ENCODE measurements at regions not wholly inside any gene's neighbourhood (a gene's known extent, or its start where the extent isn't known, plus 50 kb on each side); places are given as distances from the start of the nearest gene placed in this dataset.
"Not testable (repeated sequence)": the region's sequence is repeated elsewhere in the genome, so short reads cannot be mapped to it uniquely, and the experiment has no call there.

DNA sequence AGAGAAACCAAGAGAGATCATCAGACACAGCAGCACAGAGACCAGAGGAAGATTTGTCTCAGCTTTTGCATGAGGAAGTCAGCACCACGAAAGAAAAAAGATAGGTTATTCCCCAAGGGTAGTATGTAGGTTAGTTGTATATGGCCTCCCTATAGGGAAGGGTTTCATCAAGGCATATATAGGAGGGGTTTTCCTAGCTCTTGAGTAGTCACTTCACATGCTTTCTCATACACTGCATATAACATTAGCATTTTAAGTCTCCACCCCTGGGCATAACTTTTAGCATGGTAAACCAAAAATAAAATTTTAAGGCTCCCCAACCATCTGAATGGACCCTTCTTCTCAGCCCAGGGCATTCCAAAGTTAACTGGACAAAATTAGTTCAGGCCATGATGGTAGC, 1571.6 kb upstream of the ACO1 start:
- DNase-seq (ENCODE audit: low spot score): no peak

DNA sequence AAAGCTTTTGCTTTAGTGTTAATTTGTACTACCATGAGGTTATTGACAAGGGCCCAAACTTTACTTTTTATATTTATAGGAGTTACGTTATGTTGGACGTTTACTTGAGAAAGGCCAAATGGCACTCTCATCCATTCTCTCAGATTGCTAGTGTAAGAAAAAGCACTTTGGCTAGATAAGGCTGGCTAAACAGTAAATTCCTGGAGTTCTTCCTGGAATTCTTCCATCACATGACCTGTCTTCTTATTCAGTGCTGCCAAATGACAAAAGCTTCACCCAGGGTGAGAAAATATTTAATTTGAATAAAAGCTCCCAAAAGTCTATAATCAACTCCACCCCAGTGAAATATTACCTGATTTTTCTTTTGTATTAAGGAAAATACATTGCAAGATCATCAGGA, 1568.9 kb upstream of the ACO1 start:
- no peak for DNase-seq (ENCODE audit: low spot score)

GRCh38 chr9:30845136-30845535, 1539.3 kb upstream of the ACO1 start:
- no peak for DNase-seq (ENCODE audit: low spot score)

DNA sequence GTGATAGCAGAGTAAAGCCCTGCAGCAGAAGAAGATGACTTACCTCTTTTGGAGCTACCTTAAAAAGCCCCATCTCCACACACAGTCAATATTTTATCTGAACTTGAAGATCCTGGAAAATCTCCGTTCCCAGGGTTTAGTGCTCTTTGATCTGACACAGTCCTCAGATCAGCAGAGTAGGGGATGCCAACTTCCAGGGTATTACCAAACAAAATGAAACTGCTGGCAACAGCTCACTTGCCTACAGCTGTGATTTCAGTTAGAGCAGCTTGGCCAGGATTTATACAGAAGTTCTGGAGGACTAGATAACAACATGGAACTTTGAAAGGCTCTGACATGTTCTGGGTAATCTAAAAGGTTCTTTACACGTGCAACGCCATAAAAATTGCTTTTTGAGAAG, 1537.8 kb upstream of the ACO1 start:
- DNase-seq (ENCODE audit: low spot score): no peak

DNA sequence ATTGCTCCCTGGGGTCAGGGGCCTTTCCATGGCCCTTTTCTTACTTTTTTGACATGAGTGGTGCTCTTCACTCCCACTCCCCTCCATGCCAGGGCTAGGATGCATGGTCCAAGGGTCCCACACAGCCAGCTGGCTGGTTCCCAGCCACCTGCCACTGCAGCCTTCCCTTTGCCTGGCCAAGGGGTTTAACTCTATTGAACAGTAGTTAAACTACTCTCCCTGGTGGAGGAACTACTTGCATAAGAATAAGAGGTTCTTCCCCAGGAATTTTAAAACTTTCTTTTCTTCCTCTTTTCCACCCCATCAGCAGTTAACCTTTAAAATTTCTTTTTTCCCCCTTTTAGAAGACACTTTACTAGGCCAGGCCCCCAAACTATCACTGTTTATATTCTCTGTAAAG, 1532.8 kb upstream of the ACO1 start:
- DNase-seq (ENCODE audit: low spot score): no peak

DNA sequence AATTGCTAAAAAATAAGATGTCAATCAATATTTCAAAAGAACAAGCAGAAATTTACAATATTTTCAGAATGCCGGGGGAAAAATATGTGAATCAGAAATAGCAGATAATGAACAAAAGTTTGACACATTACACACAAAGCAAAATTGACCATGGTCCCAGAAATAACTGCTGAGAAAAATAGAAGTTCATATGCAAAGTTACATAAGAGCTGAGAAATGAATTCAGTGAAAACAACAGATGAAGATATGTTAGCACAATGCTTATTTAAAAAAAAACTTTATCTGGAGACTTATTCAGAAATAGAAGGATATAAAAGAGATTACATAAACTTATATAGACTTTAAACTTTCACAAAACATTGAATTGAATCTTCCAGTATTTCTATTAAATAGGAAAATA, 1483.7 kb upstream of the ACO1 start:
- no peak for DNase-seq (ENCODE audit: low spot score)

DNA sequence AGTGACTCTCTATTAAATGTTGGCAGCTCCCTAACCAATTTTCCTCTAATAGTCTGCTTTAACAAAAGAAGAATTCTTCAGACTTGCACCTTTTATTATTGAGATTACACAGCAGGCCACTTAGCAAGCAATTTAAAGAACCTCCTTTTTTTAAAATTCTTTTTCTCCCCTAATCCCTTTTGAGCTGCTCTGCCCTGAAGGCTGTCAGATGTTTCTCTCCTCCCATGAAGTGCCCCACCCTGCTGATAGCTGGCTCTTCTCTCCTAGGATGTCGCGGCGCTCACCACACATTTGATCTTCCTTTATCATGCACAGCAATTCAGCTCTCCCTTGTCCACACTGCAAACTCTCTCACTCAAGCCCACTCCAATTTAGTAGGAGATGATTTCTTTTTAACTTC, 1471.1 kb upstream of the ACO1 start:
- DNase-seq (ENCODE audit: low spot score): no peak

GRCh38 chr9:30915451-30915850, 1469.0 kb upstream of the ACO1 start:
- DNase-seq (ENCODE audit: low spot score): no peak

DNA sequence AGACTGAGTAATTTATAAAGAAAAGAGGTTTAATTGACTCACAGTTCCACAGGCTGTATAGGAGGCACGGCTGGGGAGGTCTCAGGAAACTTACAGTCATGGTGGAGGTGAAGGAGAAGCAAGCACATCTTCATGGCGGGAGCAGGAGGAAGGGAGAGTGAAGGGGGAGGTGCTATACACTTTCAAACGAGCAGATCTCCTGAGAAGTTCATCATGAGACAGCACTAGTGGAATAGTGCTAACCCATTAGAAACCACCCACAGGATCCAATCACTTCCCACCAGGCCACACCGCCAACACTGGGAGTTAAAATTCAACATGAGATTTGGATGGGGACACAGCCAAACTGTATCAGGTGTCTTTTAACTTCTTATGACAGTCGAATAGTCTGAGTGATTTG, 1459.3 kb upstream of the ACO1 start:
- DNase-seq (ENCODE audit: low spot score): no peak

- no peak for DNase-seq (ENCODE audit: low spot score)
Measured at GRCh38 chr9:30925635-30926034, 1458.8 kb upstream of the ACO1 start.

GRCh38 chr9:30928045-30928444, 1456.4 kb upstream of the ACO1 start:
- no peak for DNase-seq (ENCODE audit: low spot score)

DNA sequence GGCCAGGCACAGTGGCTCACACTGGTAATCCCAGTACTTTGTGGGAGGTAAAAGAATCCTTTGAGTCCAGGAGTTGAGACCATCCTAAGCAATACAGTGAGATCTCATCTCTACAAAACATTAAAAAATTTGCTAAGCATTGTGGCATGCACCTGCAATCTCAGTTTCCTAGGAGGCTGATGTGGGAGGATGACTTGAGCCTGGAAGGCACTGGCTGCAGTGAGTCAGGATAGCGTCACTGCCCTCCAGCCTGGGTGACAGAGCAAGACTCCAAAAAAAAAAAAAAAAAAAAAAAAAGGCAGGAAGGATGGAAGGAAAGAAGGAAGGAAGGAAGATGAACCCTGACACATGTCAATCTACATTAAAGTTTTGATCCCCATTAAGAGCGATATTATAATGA, 1452.2 kb upstream of the ACO1 start:
- no peak for DNase-seq (ENCODE audit: low spot score)

DNA sequence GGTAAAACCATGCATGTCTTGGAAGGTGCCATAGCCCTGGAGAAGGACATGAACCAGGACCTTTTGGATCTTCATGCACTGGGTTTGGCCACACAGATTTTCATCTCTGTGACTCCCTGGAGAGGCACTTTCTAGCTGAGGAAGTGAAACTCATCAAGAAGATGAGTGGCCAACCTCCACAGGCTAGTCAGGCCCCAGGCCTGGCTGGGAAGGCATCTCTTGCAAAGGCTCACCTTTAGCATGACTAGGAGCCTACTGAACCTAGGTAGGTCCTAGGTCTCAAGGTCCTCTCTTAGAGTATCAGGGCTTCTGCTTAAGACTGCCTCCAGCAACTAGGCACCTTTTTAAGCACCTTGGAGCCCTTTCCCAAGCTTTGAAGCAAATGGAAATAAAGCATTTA, 1448.7 kb upstream of the ACO1 start:
- no peak for DNase-seq (ENCODE audit: low spot score)

- DNase-seq (ENCODE audit: low spot score): no peak
Measured at GRCh38 chr9:30937106-30937505, 1447.3 kb upstream of the ACO1 start.

DNA sequence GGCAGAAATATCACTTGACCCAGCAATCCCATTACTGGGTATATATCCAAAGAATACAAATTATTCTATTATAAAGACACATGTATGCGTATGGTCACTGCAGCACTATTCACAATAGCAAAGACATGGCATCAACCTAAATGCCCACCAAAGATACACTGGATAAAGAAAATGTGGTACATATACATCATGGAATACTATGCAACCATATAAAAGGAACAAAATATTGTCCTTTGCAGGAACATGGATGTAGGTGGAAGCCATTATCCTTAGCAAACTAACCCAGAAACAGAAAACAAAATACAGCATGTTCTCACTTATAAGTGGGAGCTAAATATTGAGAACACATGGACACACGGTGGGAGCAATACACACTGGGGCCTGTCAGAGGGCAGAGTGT, 1441.6 kb upstream of the ACO1 start:
- not testable (repeated sequence) for DNase-seq (ENCODE audit: low spot score)

DNA sequence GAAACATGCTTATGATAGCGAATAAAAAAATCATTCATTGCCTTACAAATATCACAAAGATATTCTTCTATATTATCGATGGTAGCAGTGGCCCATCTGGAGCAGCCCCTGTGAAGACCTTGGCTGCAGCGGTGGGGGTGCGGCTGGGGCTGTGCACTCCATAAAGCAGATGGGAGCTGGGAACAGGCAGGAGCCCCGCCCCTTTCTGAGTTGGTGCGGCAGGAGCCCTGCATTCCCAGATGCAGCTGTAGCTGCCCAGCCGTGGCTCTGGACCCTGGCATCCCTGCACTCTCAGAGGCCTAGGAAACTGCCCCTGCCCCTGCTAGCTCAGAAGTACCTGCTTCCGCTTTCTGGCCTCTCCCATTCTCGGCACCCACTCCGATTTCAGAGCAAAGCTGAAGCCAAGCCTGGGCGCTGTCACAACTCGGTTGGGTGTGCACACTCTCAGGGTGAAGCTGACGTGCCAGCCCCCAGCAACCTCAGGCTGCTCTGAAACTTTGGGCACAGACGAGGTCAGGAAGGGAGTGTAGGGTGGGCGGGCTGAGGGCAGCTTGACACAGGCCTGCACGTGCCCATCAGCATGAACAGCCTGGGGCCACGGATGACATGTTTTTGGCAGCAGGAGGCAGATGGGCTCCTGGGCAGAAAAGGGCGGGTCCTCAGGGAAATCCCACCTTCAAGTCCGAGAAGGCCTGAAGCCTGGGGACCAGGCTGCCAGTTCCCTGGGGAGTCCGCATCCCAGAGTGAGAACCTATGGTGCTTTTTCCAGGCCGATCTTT, 1440.8 kb upstream of the ACO1 start:
- DNase-seq (ENCODE audit: low spot score): no peak

DNA sequence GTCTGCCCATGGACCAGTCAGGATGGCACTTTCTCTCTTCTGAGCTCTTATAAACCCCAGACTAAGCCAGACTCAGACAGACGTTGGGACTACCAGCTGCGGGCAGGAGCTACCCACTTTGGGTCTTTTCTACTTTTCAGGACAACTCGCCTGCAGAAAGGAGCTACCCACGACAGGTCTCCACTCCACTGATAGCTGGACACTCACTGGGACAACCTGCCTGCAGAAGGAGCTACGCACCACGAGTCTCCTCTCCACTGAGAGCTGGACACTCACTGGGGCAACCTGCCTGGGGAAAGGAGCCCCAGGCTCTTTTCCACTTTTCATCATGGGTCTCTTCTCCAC, 1440.2 kb upstream of the ACO1 start:
- DNase-seq (ENCODE audit: low spot score): no peak

DNA sequence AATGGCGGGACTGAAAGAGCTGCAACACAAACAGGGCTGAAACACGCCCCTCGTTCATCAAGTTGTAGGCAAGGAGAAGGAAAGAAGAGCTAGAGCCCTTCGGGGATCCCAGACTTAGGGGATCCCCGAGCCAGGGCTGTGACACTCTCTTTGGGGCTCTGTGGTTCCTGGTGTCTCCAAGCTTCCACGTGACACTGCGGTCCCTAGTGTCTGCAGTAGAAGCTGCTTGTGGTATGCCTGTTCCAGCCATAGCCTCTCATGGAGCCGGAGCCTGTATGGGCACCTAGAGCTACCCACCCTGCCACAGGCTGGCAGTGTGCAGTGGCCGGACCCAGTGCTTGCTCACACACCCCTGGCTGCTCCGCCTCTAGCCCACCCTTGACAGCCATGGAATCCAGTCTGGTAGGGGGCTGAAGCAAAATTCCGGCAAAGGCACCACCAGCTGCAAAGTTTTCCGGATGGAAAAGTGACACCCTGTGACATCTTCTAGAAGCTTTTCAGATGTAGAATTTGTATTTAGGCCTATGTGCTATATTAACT, 1439.6 kb upstream of the ACO1 start:
- DNase-seq (ENCODE audit: low spot score): no peak

GRCh38 chr9:30964332-30964731, 1420.1 kb upstream of the ACO1 start:
- DNase-seq (ENCODE audit: low spot score): no peak

GRCh38 chr9:30967476-30967875, 1417.0 kb upstream of the ACO1 start:
- no peak for DNase-seq (ENCODE audit: low spot score)

DNA sequence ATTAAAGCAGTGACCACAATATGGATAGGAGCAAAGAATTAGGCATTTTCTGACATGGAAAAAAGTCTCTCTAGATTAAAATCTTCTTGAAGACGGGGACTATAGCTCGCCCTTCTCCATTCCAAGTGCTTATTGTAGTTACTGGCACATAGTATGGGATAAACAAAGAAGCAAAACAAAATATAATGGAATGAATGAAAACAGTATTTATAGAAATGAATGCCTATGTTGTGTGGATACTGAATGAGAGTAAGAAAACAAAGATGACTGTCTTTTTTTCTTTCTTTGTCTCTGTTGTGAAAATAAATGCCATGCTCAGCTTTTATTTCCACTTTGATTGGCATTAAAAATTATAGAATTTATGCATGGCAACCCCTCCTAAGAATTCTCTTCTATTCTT, 1414.3 kb upstream of the ACO1 start:
- DNase-seq (ENCODE audit: low spot score): no peak

GRCh38 chr9:30970812-30971211, 1413.6 kb upstream of the ACO1 start:
- DNase-seq (ENCODE audit: low spot score): no peak

GRCh38 chr9:30972654-30973053, 1411.8 kb upstream of the ACO1 start:
- no peak for DNase-seq (ENCODE audit: low spot score)

- DNase-seq (ENCODE audit: low spot score): no peak
Measured at GRCh38 chr9:30977965-30978364, 1406.5 kb upstream of the ACO1 start.
